Mammary epithelial cell (primary cell): ENCODE measurements at regions not wholly inside any gene's neighbourhood (a gene's known extent, or its start where the extent isn't known, plus 50 kb on each side); places are given as distances from the start of the nearest gene placed in this dataset.

Source experiments
- EZH2 ChIP-seq: IDR thresholded peaks from 2 replicates; pipeline ENCODE4 v1.6.1; 2012; ENCODE audit warnings: low read length, inconsistent platforms, borderline replicate concordance
- TF ChIP-seq, protein P1 (sequence below), 2 donors: IDR thresholded peaks in 1 of 2; conservative IDR thresholded peaks in 1 of 2; 2 replicates each; pipeline ENCODE4 v1.5.1; 2011 to 2012; ENCODE audit warnings: inconsistent platforms in 2 of 2, low read length in 2 of 2, mild to moderate bottlenecking in 2 of 2, control low read depth in 1 of 2, low read depth in 1 of 2; ENCODE audit not compliant: insufficient read depth in 1 of 2; ENCODE audit errors: extremely low read depth in 1 of 2

DNA sequence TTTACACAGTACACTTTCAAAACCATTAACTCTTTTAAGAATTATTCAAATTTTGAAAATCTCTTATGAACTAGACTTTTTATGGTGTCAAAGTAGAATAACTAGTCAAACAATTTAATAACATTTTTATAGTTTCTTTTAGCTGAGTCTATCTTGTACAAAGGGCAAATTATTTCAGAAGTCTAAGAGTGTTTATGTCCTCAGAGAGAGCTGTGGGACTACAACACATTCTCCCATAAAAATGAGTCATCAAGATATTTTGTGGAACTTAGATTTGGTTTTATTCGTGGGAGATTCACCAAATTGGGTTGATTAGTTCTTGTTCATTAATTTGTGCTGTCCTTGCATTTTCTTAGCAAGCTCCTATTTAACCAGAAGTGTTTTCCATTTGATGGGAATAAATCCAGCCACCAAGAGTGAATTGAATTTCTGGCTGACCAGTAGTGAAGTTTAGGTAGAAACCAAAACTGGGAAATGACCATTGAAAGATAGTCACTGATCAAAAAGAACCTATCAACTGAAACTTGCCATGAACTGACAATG lies 291.0 kb downstream of the DLEU7 start:
- TF ChIP-seq, protein P1, sequence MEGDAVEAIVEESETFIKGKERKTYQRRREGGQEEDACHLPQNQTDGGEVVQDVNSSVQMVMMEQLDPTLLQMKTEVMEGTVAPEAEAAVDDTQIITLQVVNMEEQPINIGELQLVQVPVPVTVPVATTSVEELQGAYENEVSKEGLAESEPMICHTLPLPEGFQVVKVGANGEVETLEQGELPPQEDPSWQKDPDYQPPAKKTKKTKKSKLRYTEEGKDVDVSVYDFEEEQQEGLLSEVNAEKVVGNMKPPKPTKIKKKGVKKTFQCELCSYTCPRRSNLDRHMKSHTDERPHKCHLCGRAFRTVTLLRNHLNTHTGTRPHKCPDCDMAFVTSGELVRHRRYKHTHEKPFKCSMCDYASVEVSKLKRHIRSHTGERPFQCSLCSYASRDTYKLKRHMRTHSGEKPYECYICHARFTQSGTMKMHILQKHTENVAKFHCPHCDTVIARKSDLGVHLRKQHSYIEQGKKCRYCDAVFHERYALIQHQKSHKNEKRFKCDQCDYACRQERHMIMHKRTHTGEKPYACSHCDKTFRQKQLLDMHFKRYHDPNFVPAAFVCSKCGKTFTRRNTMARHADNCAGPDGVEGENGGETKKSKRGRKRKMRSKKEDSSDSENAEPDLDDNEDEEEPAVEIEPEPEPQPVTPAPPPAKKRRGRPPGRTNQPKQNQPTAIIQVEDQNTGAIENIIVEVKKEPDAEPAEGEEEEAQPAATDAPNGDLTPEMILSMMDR (conservative IDR thresholded peaks at IDR 0.05 in 1 of 2, IDR thresholded peaks at IDR 0.05 in 1 of 2; ENCODE audit: extremely low read depth in 1 of 2, insufficient read depth in 1 of 2, low read depth in 1 of 2, low read length in 2 of 2) = no peak
- TF ChIP-seq EZH2 = no peak
